Activated CD4-positive, alpha-beta T cell treated with anti-CD3 and anti-CD28 coated beads, Interleukin-2, Interleukin-4, amounts not matched to agents 100 ng/mL and 50 ng/mL, durations not matched to agents 16 hours and 8 hours (primary cell): ENCODE measurements at regions not wholly inside any gene's neighbourhood (a gene's known extent, or its start where the extent isn't known, plus 50 kb on each side); places are given as distances from the start of the nearest gene placed in this dataset.
"Not testable (repeated sequence)": the region's sequence is repeated elsewhere in the genome, so short reads cannot be mapped to it uniquely, and the experiment has no call there.

Experiments
- DNase-seq: peaks from one replicate; pipeline ENCODE4 v3.0.0-alpha.2; 2020; ENCODE audit warnings: low spot score

- DNase-seq, result no peak
Observed at GRCh38 chr21:15932726-15933125, 202.9 kb downstream of the USP25 start.

- DNase-seq, result no peak
Observed at GRCh38 chr21:15935530-15935929, 205.7 kb downstream of the USP25 start.

DNA sequence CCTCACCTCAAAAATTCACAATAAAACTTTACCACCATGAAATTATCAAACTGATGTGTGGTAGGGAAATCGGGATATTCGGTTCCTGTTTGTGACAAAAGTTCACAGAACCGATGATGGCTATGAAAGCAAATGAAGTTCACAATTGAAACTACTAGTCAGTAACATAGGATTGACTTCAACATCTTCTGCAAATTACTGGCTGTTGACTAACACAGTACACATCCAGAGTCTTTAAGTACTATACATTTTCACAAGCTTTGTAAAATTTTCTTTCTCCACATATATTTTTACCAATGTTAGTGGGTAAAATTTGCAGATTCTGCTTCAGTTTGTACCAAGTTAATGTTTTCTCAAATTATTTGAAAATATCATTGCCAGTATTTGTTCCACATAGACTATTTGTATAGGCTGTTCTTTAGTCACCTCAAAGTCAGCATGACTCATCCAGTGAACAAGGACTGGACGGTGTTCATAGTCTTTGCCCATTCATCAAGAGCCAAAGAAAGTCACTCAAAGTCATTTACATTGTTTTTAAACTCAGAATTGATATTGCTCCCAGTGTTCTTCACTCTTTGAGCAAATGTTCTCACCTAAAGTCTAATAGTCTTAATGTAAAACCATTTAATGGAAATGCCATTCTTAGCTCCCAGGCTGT lies 213.4 kb downstream of the USP25 start:
- DNase-seq, result no peak

- DNase-seq, result no peak
Observed at GRCh38 chr21:15947677-15948076, 217.9 kb downstream of the USP25 start.

DNA sequence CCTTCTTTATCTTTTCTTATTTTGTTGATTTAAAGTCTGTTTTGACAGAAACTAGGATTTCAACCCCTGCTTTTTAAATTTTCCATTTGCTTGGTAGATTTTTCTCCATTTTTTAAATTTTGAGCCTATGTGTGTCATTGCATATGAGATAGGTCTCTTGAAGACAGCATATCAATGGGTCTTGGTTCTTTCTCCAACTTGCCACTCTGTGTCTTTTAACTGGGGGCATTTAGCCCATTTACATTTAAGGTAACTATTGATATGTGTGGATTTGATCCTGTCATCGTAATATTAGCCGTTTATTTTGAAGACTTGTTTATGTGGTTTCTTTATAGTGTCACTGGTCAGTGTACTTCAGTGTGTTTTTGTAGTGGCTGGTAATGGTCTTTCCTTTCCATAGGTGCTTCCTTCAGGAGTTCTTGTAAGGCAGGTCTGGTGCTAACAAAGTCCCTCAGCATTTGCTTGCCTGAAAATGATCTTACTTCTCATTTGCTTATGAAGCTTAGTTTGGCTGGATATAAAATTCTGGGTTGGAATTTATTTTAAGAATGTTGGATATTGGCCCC lies 223.9 kb downstream of the USP25 start:
- DNase-seq, result no peak

GRCh38 chr21:15964236-15964855 lies 234.6 kb downstream of the USP25 start:
- no peak for DNase-seq

- DNase-seq, result no peak
Observed at GRCh38 chr21:15966231-15966630, 236.4 kb downstream of the USP25 start.

DNA sequence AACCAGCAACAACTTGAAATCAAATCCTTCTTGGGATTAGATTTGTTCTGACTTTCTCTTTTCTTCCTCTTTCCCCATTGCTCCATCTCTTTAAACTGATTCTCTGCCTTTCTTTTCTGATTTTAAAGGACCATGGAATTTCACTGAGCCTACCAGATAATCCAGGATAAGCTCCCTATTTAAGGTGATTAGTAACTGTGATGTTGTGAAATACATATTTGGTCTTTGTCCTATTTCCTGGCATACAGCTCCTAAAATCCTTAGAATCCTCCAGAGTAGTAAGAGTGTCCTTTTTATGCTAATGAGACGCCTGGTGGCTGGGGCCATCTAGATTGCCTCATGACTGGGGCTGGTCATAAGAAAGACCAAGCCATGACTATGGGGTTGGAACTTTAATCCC lies 236.9 kb downstream of the USP25 start:
- DNase-seq, result no peak

DNA sequence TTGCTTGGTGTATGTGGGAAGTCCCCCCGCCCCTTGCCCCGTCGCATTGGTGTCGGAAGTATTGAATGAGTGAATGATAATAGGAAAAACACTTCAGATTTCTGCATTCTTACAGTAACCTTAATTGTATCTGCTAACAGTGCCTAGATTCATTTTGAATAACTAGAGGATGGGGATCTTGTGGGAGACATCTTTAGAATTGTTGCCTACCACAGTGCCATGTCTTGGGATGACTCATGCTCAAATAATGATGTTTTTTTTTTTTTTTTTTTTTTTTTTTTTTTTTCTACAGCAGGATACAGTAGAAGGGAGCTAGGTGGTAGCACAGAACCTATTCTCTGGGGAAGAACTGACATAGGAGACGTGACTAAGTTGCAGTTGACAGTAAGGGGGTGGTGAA lies 237.9 kb downstream of the USP25 start:
- no peak for DNase-seq

DNA sequence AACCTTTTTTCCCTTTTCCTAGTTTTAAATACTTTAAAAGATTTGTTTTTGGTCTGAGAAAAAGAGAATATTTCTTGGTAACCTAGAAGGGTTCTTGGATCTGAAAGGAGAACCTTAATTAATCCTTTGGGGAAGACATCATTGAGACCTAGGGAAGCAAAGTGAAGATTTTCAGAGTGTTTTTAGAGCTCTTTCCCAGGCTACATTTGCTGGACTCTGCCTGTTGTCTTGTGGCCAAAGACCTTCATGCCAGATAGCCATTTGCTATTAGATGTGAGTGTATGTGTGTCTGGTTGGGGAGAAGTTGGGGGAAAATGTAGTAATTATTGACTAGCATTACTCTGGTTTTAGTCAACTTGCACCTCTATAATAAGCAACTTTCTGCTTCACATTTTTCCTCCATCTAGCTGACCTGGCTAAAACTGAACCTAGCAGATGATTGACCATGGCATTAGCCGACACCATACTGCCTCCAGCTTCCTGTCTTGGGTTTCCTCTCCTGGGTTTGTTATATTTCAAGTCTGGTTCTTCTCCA lies 239.1 kb downstream of the USP25 start:
- DNase-seq, result no peak

GRCh38 chr21:15976807-15977206 lies 247.0 kb downstream of the USP25 start:
- no peak for DNase-seq

- no peak for DNase-seq
Observed at GRCh38 chr21:15978215-15978738, 248.5 kb downstream of the USP25 start.

DNA sequence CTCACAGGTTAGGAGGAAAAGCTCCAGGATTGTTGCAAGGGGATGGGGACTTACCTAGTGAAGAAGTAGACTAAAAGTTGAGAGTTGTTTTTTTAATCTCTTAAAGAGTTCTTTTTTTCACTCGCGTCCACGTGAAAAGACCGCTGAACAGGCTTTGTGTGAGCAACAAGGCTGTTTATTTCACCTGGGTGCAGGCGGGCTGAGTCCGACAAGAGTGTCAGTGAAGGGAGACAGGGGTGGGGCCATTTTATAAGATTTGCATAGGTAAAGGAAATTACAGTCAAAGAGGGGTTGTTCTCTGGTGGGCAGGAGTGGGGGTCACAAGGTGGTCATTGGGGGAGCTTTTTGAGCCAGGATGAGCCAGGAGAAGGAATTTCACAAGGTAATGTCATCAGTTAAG lies 249.7 kb downstream of the USP25 start:
- not testable (repeated sequence) for DNase-seq

- no peak for DNase-seq
Observed at GRCh38 chr21:15986277-15986676, 256.5 kb downstream of the USP25 start.

DNA sequence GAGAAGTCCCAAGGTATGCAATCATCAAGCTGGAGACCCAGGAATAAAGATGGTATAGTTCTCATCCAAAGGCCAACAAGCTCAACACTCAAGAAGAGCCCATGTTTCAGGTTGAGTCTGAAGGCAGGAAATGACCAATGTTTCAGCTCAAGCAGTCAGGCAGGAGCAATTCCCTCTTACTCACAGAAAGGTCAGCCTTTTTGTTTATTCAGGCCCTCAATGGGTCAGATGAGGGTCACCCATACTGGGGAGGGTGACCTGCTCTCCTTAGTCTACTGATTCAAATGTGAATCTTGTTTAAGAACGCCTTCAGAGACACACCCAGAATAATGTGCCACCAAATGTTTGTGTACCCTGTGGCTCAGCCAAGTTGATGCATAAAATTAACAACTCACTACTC lies 262.4 kb downstream of the USP25 start:
- DNase-seq, result no peak

GRCh38 chr21:15993951-15994350 lies 264.2 kb downstream of the USP25 start:
- DNase-seq, result no peak

- no peak for DNase-seq
Observed at GRCh38 chr21:15999741-16000140, 270.0 kb downstream of the USP25 start.

- no peak for DNase-seq
Observed at GRCh38 chr21:16002874-16003466, 273.2 kb downstream of the USP25 start.

- DNase-seq, result no peak
Observed at GRCh38 chr21:16004086-16004485, 274.3 kb downstream of the USP25 start.

DNA sequence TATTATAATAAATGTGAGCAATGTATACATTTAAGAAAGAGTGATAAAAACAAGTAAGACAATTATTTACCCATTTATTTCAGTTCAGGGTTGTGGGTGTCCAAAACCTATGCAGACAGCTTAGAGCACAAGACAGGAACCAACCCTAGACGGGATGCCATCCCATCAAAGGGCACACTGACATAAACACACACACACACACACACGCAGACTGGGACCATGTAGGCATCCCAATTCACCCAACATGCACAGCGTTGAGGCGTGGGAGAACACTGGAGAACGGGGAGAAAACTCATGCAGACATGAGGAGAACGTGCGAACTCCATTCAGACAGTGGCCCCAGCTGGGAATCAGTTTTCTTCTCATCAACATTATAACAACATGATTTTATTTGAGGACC lies 274.7 kb downstream of the USP25 start:
- DNase-seq, result no peak

DNA sequence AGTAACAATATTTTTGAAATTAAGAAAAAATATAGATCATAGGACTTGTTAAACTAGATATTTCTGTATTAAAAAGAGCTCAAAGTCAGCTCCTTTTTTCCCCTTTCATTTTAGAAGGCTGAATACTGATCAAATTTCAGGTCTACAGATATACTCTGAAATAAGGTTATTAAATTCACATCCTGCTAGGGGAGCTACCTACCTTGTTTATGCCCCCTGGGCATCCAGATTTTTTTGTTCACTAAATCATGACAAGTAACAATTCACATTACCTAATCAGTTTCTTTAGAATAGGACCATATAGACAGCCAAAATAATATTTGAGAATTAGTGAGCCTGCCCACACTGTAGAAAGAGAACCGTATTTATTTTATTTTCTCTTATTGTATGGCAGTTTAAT lies 276.2 kb downstream of the USP25 start:
- no peak for DNase-seq

DNA sequence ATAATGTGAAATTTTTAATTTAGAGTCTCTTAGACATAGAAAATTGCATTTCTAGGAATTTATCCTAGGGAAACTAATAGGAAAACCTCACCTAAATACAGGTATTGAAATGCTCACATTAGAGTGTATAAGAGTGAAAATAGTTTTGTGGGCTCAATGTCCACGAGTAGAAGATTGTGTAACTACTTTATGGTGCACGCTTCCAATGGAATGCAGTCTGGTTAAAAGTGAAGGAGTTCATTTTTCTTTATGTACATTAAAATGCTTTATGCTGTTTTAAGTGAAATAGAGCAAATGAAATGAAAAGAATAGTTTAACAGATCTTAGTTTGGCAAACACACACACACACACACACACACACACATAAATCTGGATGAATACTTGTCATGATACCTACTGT lies 278.2 kb downstream of the USP25 start:
- DNase-seq, result no peak

GRCh38 chr21:16011719-16012118 lies 281.9 kb downstream of the USP25 start:
- no peak for DNase-seq
